ENCODE measurements at regions not wholly inside any gene's neighbourhood (a gene's known extent, or its start where the extent isn't known, plus 50 kb on each side); places are given as distances from the start of the nearest gene placed in this dataset.

DNA sequence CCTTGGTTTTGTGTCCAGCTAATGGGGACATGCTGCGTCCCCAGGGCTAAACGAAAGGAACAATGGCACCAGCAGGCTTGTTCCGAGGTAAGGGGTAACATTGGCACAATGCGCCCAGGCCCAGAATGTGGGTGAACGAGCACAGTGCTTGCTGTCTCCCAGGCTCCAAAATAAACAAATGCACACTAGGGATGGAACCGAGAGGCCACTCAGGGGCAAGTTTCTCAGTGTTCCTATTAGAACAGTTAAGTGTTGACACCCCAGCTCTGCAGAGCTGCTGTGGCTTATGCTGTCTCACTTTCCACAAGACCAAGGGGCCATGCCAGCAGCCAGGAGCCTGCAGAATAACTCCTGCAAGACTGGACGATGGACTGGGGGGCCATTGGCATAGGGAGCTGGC is 492.4 kb downstream of the GADD45G start:
- TF ChIP-seq EGR1 (IDR thresholded peaks at IDR 0.05) (no peak), TAF1 (IDR thresholded peaks at IDR 0.05; ENCODE audit: low read depth) (no peak), YY1 (IDR thresholded peaks at IDR 0.05; ENCODE audit: low read depth) (no peak), CEBPB (IDR thresholded peaks at IDR 0.05) (no peak), FOXM1 (IDR thresholded peaks at IDR 0.05; ENCODE audit: borderline replicate concordance, low read depth) (no peak), EP300 (IDR thresholded peaks at IDR 0.05; ENCODE audit: borderline replicate concordance) (no peak), TEAD4 (IDR thresholded peaks at IDR 0.05) (no peak), TCF12 (IDR thresholded peaks at IDR 0.05; ENCODE audit: low read depth) (no peak), CREB1 (IDR thresholded peaks at IDR 0.05; ENCODE audit: low read depth) (no peak), ZBTB7A (IDR thresholded peaks at IDR 0.05; ENCODE audit: low read depth) (no peak)
- TF ChIP-seq, protein P1, sequence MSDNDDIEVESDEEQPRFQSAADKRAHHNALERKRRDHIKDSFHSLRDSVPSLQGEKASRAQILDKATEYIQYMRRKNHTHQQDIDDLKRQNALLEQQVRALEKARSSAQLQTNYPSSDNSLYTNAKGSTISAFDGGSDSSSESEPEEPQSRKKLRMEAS (IDR thresholded peaks at IDR 0.05), result no peak
- TF ChIP-seq, protein P2, sequence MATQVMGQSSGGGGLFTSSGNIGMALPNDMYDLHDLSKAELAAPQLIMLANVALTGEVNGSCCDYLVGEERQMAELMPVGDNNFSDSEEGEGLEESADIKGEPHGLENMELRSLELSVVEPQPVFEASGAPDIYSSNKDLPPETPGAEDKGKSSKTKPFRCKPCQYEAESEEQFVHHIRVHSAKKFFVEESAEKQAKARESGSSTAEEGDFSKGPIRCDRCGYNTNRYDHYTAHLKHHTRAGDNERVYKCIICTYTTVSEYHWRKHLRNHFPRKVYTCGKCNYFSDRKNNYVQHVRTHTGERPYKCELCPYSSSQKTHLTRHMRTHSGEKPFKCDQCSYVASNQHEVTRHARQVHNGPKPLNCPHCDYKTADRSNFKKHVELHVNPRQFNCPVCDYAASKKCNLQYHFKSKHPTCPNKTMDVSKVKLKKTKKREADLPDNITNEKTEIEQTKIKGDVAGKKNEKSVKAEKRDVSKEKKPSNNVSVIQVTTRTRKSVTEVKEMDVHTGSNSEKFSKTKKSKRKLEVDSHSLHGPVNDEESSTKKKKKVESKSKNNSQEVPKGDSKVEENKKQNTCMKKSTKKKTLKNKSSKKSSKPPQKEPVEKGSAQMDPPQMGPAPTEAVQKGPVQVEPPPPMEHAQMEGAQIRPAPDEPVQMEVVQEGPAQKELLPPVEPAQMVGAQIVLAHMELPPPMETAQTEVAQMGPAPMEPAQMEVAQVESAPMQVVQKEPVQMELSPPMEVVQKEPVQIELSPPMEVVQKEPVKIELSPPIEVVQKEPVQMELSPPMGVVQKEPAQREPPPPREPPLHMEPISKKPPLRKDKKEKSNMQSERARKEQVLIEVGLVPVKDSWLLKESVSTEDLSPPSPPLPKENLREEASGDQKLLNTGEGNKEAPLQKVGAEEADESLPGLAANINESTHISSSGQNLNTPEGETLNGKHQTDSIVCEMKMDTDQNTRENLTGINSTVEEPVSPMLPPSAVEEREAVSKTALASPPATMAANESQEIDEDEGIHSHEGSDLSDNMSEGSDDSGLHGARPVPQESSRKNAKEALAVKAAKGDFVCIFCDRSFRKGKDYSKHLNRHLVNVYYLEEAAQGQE (IDR thresholded peaks at IDR 0.05; ENCODE audit: low read depth), result no peak

DNA sequence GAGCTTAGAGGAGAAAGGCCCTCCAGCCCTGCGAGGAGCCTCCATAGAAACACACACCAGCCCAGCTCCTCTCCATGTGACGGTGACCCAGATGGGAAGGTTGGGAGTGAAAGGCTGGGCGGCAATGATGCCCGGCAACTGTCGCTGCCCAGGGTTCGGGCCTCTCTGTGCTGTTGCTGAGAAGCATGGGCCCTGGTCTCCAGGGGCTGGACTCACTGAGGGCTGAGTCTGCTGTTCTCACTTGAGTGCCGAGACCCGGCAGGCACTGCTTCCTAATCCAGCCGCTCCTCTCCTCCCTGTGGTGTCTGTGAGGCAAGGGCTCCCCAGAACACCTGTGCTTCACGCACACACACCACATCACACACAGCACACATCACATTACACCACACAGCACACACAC is 493.6 kb downstream of the GADD45G start:
- no peak for TF ChIP-seq RAD21 (IDR thresholded peaks at IDR 0.05; ENCODE audit: low read depth)
- TF ChIP-seq CEBPB (IDR thresholded peaks at IDR 0.05), result no peak
- no peak for TF ChIP-seq TEAD4 (IDR thresholded peaks at IDR 0.05)
- no peak for TF ChIP-seq EGR1 (IDR thresholded peaks at IDR 0.05)
- TF ChIP-seq TCF12 (IDR thresholded peaks at IDR 0.05; ENCODE audit: low read depth), result no peak
- TF ChIP-seq, protein P2 (IDR thresholded peaks at IDR 0.05; ENCODE audit: low read depth), result no peak
- no peak for TF ChIP-seq YY1 (IDR thresholded peaks at IDR 0.05; ENCODE audit: low read depth)
- TF ChIP-seq, protein P1 (IDR thresholded peaks at IDR 0.05), result no peak
- no peak for TF ChIP-seq TAF1 (IDR thresholded peaks at IDR 0.05; ENCODE audit: low read depth)
- TF ChIP-seq EP300 (IDR thresholded peaks at IDR 0.05; ENCODE audit: borderline replicate concordance), result no peak
- no peak for TF ChIP-seq ZBTB7A (IDR thresholded peaks at IDR 0.05; ENCODE audit: low read depth)
- TF ChIP-seq NFIC (IDR thresholded peaks at IDR 0.05), result no peak
- TF ChIP-seq, protein P3, sequence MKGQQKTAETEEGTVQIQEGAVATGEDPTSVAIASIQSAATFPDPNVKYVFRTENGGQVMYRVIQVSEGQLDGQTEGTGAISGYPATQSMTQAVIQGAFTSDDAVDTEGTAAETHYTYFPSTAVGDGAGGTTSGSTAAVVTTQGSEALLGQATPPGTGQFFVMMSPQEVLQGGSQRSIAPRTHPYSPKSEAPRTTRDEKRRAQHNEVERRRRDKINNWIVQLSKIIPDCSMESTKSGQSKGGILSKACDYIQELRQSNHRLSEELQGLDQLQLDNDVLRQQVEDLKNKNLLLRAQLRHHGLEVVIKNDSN (IDR thresholded peaks at IDR 0.05), result no peak
- TF ChIP-seq FOXM1 (IDR thresholded peaks at IDR 0.05; ENCODE audit: borderline replicate concordance, low read depth), result no peak
- no peak for TF ChIP-seq CREB1 (IDR thresholded peaks at IDR 0.05; ENCODE audit: low read depth)

DNA sequence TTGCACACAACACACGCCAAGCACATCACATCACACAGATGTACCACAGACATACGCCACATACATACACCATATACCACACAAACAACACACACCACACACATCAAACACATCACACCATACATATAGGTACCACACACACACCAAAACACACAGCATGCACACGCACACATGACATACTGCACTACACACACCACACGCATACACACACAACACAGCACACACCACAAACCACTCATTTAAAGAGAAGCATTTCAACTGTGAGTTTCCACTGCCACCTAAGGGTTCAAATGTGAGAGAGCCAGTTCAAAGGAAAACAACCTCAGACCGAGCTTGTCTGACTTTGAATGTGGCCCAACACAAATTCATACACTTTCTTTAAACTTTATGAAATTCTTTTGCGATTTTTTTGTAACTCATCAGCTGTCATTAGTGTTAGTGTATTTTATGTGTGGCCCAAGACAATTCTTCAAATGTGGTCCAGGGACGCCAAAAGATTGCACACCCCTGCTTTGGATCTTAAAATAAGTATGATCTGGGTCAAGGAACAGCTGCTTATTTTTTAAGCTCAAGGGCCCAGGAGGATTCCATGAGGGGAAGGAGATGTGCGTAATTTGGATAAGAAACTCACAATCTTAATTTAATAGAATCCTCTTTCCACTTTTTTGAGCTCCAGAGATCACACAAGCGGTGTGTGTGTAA is 494.6 kb downstream of the GADD45G start:
- TF ChIP-seq, protein P1 (IDR thresholded peaks at IDR 0.05), result no peak
- TF ChIP-seq NFIC (IDR thresholded peaks at IDR 0.05), result no peak
- peak; percentile 62 for TF ChIP-seq RAD21 (IDR thresholded peaks at IDR 0.05; ENCODE audit: low read depth)
- no peak for TF ChIP-seq TAF1 (IDR thresholded peaks at IDR 0.05; ENCODE audit: low read depth)

DNA sequence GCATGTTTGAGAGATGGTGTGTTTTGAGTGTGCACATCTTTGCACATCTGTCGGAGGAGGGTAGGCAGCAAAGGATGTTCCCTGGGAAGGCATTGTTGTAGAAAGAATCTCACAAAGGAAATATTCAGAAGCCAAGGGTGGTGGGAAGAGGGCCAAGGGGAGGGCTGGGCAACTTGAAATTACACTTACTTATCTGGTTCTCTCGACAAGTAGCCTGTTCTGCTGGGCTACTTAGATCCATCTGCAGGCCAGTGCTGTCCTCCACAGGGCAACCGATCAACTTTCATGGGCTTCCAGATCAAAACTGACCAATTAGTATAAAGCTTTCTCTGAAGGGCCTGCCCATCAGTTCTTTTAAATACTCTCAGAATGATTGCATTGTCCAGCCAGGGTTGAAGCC is 495.2 kb downstream of the GADD45G start:
- no peak for TF ChIP-seq TCF12 (IDR thresholded peaks at IDR 0.05; ENCODE audit: low read depth)
- peak; percentile 10; the same call in 1 of the 2 replicates for TF ChIP-seq RAD21 (IDR thresholded peaks at IDR 0.05; ENCODE audit: low read depth)
- no peak for TF ChIP-seq EGR1 (IDR thresholded peaks at IDR 0.05)
- TF ChIP-seq, protein P3 (IDR thresholded peaks at IDR 0.05), result no peak

DNA sequence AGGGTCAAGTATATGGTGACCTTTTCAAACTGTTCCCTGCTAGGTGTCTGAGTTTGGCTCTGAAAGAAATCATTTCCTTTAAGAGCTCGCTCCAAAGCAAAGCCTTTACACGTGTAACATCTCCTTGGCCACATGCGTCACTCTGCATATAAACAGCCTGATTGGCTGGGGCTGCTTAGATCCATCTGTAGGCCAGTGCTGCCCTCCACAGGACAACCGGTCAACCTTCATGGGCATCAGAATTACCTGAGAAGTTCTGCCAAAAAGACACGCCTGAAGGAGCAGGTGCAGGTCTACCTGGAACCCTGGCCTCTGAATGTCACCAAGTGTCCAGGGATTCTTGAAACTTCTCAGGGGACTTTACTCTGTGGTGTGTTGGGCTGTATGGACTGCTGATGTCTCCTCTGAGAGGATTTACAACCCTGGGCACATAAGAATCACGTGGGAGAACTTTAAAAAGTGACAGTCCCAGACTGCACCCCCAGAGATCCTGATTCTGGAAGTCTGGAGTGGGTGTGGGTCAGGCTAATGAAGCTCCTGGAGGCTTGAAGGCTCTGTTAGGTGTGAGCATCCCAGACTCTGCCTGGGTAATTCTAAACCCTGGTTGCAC is 497.6 kb downstream of the GADD45G start:
- TF ChIP-seq CREB1 (IDR thresholded peaks at IDR 0.05; ENCODE audit: low read depth) (peak; percentile 33; the same call in 1 of the 2 replicates), ZBTB7A (IDR thresholded peaks at IDR 0.05; ENCODE audit: low read depth) (no peak), TCF12 (IDR thresholded peaks at IDR 0.05; ENCODE audit: low read depth) (no peak), RAD21 (IDR thresholded peaks at IDR 0.05; ENCODE audit: low read depth) (peak; percentile 98), FOXM1 (IDR thresholded peaks at IDR 0.05; ENCODE audit: borderline replicate concordance, low read depth) (no peak), CEBPB (IDR thresholded peaks at IDR 0.05) (no peak), NFIC (IDR thresholded peaks at IDR 0.05) (peak; percentile 71), TEAD4 (IDR thresholded peaks at IDR 0.05) (no peak), YY1 (IDR thresholded peaks at IDR 0.05; ENCODE audit: low read depth) (no peak)
- TF ChIP-seq, protein P1 (IDR thresholded peaks at IDR 0.05), result peak; percentile 74
- TF ChIP-seq, protein P3 (IDR thresholded peaks at IDR 0.05), result no peak
